Activated CD8-positive, alpha-beta memory T cell treated with anti-CD3 and anti-CD28 coated beads for 4 hours (primary cell): ENCODE measurements at regions not wholly inside any gene's neighbourhood (a gene's known extent, or its start where the extent isn't known, plus 50 kb on each side); places are given as distances from the start of the nearest gene placed in this dataset.
"Not testable (repeated sequence)": the region's sequence is repeated elsewhere in the genome, so short reads cannot be mapped to it uniquely, and the experiment has no call there.

Experiments
- DNase-seq, 2 donors: peaks; one replicate each; pipeline ENCODE4 v3.0.0-alpha.2; 2020; ENCODE audit warnings: low read depth in 2 of 2

DNA sequence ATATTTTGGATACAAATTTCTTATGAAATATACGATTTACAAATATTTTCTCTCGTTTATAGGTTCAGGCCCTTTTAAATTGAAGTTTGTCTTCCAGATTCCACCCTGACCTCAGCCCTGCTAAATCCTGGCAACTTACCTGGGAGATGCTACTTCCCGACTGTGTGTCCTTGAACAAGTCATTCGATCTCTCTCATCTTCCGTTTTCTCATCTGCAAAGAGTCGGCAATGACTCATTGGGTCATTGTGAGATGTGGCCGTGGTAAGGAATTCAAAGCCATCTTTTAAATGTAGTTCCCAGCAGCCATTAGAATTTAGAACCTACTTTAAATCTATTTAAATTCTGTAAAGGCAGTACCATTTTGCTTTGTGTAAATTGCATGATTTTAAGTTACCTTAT lies 72.5 kb downstream of the LHX2 start:
- no peak for DNase-seq

DNA sequence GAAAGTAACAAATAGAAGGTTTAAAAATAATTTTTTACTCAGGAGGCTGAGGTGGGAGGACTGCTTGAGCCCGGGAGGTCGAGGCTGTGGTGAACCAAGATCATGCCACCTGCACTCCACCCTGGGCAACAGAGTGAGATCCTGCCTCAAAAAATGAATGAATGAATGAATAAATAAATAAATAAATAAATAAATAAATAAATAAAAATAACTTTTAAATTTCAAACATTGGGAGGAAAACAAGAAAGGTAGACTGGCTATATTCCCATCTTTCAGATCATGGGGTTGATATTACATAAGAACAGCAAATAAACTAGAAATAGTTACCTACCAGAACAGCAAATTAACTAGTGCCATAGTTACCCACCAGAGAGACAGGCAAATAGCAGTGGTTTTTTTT lies 75.7 kb downstream of the LHX2 start:
- DNase-seq = no peak

DNA sequence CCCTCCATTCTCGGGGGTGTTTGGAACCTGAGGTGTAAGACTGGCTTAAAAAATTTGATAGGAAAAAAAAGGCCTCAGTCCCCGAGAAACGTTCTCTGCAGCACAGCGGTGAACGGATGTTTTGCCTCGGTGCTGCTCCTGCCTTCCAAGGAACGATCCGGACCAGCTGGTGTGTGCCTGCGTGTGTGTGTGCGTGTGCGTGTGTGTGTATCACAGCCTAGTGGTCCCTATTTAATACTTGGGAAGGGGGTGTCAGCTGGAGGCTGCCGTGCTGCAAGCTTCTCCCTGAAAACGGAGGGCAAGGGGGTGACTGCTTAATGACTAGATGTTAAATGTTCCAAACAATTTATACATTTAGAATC lies 76.9 kb downstream of the LHX2 start:
- DNase-seq = no peak

DNA sequence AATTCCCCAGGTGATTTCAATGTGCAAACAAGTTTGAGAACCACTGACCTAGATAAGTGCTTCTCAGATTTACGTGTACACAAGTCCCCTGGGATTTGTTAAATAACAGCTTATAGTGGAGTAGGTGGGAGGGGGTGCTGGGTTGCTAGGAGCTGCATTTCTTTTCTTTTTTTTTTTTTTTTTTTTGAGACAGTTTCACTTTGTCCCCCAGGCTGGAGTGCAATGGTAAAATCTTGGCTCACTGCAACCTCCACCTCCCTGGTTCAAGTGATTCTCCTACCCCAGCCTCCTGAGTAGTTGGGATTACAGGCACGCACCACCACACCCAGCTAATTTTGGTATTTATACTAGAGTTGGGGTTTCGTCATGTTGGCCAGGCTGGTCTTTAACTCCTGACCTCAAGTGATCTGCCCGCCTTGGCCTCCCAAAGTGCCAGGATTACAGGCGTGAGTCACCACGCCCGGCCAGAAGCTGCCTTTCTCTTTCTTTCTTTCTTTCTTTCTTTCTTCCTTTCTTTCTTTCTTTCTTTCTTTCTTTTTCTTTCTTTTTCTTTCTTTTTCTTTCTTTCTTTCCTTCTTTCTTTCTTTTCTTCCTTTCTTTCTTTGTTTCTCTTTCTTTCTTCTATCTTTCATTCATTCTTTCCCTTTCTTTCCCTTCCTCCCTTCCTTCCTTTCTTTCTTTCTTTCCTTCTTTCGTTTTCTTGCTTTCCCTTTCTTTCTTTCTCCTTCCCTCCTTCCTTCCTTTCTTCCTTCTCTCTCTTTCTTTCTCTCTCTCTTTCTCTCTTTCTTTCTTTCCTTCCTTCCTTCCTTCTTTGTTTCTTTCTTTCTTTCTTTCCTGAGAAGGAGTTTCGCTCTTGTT lies 78.3 kb downstream of the LHX2 start:
- not testable (repeated sequence) for DNase-seq

DNA sequence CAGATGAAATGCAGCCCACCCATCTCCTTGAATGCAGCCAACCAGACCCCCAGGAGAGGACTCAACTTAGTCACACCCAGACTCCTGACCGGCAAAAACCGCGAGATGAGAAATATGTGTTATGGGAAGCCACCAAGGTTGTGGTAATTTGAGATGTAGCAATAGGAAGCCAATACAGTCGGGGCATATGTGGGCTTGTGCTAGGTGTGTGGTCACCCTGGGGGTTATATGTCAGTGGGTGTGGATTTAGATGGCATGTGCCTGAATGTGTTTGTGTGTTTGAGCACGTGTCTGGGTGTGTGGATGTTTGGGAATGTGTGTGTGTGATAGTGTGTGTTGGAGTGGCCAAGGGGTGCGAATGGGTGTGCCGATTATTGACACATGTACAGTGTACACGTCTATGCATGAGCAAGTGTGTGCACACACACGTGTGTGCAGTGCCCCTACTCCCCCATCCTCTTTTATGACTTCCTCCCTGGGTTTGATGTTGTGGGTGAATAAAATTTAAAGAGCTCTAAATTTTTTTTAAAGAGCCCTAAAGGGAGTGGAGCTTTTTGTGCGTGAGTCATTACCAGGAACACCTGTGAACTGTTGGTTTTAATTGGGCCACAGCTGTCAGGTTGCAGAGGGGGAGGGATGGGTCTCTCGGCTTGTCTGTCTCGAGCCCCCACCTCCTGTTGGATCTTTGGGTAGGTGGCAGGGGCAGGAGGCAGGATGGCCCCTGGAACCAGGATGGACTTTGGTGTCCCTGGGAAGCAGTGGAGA lies 86.8 kb downstream of the LHX2 start:
- DNase-seq = no peak

DNA sequence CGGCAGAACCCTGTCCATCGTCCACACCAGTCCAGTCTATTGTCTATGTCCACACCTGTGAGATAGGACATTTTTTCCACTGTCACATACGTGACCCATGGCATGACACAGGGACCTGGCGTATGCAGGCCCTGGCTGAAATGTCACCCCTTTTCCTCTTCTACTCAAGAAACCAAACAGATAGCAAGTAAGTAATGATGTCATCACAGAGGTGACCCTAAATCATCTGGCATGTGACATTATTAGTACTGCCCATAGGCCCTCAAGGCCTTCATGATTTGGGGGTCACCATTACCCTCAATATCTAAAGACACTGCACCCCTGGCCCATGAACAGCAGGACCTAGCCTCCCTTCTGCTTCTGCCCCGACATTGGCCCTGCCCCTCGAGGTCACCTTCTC lies 88.3 kb downstream of the LHX2 start:
- DNase-seq = no peak

DNA sequence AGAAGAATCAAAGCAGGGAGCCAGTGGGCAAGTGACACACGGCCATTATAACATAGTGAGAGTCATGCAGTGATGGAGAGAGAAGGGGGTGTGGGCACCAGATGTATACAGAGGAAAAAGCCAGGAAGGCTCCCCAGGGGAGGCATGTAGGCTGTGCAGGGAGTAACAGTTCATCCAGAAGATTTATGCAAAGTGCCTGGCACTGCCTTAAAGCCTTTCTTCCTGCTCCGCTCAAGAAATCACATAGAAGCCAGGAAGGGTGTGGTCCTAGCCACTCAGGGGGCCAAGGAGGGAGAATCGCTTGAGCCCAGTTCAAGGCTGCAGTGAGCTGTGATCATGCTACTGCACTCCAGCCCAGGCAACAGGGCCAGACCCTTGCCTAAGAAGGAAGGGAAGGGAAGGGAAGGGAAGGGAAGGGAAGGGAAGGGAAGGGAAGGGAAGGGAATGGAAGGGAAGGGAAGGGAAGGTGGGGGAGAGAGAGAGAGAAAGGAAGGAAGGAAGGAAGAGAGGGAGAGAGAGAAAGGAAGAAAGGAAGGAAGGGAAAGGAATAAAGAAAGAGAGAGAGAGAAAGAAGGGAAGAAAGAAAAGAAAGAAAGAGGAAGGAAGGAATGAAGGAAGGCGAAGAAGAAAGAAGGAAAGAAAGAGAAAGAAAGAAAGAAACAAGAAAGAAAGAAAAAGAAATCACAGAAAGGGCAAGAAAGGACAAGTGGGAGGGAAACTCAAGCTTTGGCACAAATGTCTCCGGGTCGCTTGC lies 89.8 kb downstream of the LHX2 start:
- no peak for DNase-seq

DNA sequence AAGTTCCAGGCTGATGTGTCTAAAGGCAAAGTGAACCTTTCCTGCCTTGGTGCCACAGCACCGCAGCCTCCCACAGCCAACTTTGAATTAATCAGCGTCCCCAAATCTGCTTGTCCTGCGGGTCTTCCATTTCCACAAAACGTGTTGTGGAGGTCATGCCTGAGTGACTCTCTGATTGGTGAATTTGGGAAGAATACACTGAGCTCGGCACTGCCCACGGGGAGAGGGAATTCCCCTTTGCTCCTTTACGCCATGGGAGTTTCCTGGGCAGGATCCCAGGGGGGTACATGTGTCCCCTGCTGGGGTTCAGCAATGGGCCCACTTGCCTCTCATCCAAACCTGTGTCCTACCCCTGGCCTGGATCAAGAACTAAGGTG lies 90.4 kb downstream of the LHX2 start:
- no peak for DNase-seq

DNA sequence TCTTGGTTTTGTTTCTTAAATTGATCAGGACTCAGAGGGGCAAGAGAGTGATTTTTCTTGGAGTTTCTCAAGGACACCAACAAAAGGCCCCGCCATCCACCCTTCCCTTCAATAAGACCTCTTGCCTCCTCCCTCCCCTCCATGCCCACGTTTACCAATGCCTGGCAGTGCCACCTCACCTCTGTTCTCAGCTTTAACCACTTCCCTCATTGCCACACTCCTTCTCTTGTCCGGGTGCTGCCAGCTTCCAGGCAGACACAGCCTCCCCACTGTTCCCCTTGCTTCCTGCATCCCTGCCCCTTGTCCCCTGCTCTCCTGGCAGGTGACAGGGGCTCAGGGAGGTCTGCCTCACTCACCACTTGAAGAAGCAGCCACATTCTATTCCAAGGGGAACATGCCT lies 90.8 kb downstream of the LHX2 start:
- no peak for DNase-seq

DNA sequence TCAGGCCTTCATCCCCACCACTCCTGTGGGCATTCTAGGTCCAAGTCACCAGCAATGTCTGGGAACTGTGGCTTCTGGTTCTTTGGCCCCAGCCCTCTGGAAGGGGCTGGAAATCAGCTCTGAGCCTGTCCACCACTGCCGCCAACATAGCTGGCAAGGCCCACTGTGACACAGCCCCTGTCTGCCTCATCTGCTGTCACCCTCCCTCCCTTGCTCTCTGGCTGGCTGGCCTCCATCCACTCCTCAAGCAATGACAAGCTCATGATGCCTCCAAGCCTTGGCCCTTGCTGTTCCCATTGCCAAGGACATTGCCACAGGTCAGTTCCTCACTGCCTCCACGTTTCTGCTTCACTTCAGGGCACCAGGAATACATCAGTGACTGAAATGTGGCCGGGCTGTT lies 93.7 kb downstream of the LHX2 start:
- no peak for DNase-seq

DNA sequence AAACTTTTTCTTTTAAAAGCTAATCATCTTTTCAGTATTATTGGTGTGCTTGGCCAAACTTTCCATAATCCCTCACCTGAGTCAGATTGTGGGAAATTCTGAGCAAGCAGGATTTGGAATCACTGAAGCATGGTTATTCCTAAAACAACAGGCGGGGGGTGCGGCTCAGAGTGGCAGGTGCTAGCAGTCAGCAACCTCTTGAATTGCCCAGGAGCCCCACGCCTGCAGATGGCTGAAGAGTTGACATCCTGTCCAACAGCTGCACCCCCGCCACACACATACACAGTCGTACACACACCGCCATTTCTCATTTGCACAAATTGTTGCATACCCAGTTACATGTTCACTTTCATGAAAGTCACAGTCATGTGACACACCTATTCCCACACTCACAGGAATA lies 96.6 kb downstream of the LHX2 start:
- no peak for DNase-seq

DNA sequence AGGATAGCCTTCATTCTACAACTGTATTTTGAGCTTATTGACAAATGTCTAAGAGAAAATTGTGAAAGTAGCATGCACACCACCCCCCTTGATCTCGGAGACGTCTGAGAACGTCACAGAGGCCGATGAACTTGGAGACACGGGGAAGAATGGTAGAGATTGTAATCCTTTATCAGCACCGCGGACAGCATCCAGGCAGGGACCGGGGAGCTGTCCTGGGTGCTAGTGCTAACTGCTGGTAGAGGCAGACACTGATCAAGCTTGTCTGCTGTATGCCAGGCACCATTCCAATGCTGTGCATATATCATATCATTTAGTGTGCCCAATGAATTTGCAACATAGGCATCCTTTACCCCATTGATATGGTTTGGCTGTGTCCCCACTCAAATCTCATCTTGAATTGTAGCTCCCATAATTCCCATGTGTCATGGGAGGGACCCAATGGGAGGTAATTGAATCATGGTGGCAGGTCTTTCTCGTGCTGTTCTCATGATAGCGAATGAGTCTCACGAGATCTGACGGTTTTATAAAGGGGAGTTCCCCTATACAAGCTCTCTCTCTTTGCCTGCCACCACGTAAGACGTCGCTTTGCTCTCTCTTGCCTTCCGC lies 98.8 kb downstream of the LHX2 start:
- no peak for DNase-seq

DNA sequence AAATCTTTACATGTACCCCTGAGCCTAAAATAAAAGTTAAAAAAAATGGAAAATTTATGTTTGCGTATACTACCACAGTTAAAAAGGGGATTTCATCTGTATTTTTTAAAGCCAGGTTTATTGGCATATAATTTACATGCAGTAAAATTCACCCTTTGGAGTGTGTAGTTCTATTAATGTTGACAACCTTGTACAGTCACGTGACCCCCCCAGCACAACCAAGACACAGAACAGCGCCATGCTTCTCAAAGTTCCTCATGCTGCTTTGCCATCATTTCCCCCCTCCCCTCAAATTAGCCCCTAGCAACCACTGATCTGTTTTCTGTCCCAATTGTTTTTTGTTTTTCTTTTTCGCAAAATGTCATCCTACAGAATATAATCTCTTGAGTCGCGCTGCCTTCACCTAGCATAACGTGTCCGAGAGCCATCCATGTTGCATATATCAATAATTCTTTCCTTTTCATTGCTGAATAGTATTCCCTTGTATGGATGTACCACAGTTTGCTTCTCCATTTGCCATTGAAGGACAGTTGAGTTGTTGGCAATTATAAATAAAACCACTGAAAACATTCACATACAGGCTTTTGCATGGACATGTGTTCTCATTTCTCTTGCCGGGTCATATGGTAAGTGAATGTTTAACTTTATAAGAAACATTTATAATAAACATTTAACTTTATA lies 105.3 kb downstream of the LHX2 start:
- no peak for DNase-seq

DNA sequence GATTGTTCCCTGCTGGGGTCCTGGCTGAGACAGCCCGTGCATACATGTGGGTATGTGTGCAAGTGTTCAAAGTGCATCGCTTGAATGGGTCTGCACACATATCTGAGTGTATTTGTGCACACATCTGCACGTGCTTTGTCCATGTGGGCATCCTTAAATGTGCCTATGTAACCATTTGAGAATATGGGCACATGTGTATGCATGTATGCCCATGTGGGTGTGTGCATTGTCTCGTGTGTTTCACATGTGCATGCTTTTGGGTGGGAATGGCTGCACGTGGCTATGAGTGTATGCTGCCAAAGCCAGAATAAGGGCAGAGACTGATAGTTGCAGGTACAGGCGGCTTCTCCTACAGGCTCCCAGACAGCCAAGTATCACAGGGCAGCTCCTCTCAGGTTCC lies 107.3 kb downstream of the LHX2 start:
- no peak for DNase-seq

DNA sequence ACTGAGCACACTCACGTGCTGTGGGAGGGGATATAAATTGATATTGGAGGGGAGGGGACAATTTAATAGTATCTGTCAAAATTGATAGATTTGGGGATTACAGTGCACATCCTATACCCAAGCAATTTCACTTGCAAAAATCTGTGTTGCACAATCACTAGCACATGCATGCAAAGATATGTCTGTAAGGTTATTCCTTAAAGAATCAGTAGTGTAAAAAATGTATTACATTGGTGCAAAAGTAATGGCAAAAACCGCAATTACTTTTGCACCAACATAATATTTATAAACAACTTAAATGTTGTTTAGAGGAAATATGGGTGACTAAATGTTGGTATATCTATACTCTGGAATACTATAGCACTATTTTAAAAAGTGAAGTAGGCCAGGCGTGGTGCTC lies 108.7 kb downstream of the LHX2 start:
- DNase-seq = no peak

DNA sequence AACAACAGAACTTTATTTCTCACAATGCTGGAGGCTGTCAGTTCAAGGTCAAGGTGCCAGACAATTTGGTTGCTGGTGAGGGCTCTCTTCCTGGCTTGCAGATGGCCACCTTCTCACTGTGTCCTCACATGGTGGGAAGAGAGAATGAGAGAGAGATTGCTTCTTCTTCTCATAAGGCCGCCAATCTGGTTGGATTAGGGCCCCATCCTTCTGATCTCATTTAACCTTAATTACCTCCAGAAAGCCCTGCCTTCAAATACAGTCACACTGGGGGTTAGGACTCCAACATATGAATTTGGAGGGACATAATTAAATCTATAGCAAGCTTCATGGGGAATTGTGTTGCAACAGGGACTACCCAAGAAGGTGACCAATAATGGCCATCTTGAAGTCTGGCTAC lies 110.2 kb downstream of the LHX2 start:
- DNase-seq = no peak

DNA sequence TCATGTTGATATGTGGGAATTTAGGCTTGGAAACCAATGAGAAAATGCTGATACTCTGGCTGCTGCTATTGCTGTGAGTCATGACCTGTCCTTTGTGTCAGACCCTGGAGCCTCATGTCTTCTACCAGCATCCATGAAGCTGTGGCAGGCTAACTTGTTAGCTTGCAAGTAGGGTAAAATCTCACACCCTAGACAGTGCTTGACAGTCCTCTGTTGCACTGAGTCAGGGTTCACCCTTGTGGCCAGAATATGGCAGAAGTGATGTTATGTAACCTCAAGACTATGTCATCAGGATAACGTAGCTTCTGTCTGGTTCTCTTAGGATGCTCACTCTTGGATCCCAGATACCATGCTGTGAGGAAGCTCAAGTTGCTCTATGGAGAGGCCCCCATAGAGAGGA lies 110.8 kb downstream of the LHX2 start:
- no peak for DNase-seq

DNA sequence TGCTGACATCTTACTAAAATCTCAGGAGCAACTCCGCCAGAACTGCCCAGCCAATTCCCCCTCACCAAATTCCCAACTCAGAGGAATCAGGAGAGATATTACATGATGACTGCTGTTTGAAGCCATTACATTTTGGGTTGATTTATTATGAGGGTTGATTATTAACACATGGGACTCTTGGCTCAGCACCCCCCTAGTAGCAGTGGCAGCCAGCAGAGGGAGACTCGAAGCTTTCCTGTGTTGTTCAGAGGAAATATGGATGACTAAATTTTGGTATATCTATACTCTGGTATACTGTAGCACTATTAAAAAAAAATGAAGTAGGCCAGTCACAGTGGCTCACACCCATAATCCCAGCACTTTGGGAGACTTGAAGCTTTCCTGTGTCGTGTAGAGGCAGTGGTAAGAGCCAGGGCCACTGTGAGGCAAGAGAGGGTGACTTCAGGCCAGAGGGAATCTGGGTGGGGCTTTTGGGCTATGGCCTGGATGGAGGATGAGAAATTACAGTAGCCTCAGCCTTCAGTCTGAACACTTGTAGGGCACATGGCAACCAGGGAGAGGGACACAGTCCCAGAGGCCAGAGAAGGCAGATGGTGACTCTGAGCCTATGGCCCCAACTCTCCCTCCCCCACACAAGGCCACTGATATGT lies 111.4 kb downstream of the LHX2 start:
- DNase-seq = no peak

DNA sequence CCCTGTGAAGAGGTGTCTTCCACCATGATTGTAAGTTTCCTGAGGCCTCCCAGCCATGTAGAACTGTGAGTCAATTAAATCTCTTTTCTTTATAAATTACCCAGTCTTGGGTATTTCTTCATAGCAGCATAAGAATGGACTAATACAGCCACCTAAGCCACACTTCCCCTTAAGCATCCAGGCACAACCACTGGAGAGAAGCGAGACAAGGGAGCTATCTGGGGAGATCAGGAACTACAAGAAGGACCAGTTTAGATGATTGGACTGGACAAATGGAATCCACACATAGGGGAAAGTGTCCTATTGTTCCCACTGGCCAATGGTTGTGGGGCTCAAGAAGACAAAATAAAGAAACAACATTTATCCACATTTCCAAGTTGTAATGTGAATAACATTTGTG lies 112.1 kb downstream of the LHX2 start:
- DNase-seq = not testable (repeated sequence)

DNA sequence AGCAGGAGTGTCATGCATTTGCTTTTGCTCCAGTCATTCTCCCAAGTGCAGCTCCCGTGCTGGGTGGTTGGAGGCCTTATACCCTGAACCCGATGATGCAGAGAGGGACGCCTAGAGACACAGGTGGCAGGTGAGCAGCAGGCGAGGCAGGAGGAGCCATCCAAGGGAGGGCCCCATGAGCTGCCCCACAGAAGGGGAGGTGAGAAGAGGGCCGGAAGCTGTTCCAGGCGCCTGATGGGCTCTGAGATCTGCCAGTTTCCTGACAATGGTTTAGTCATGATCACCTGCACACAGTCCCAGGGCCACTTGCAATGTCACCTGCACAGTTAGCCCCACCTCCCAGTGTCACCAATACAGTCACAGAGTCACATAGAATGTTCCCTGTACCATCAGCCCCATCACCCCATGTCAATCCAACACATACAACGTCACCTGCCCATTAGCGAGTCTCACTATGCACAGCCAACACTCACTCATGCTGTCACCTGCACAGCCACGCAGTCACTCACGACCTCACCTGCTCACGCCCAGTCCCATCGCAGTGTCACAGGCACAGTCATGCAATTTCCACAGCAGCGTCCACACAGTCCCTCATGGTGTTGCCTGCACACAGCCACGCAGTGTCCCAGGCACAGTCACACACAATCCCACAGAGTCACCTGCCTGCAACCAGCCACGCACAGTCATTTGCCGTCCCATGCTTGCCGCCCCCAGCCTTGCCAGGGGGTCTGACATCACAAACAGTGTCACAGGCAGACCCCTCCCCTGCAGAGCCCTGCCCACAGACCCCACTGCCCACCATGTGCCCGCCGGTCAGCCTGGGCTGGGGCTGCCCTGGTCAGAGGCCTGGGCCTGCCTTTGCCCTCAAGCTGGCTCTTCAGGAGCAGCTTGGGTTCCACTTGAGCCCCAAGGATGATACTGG lies 113.4 kb downstream of the LHX2 start:
- no peak for DNase-seq
